Stimulated activated CD8-positive, alpha-beta memory T cell treated with anti-CD3 and anti-CD28 coated beads, Interleukin-15, amount 100 ng/mL, for 48 hours (primary cell): ENCODE measurements at regions not wholly inside any gene's neighbourhood (a gene's known extent, or its start where the extent isn't known, plus 50 kb on each side); places are given as distances from the start of the nearest gene placed in this dataset.

Experiments used
- DNase-seq, 2 donors: peaks; one replicate each; pipeline ENCODE4 v3.0.0-alpha.2; 2020; ENCODE audit warnings: low read depth in 2 of 2

GRCh38 chr15:31473385-31474058 lies 146.9 kb downstream of the KLF13 start:
- no peak for DNase-seq

GRCh38 chr15:31474059-31474868 lies 147.6 kb downstream of the KLF13 start:
- DNase-seq = peak in 1 of 2 donors; percentile 31

GRCh38 chr15:31476236-31476810 lies 149.7 kb downstream of the KLF13 start:
- DNase-seq = no peak

GRCh38 chr15:31476866-31477265 lies 150.2 kb downstream of the KLF13 start:
- DNase-seq = no peak

- no peak for DNase-seq
These were observed 150.7 kb downstream of the KLF13 start for GRCh38 chr15:31477301-31477700.

- no peak for DNase-seq
These were observed 151.4 kb downstream of the KLF13 start for GRCh38 chr15:31477851-31478701.

- no peak for DNase-seq
These were observed 152.1 kb downstream of the KLF13 start for GRCh38 chr15:31478702-31479221.

- no peak for DNase-seq
These were observed 153.9 kb downstream of the KLF13 start for GRCh38 chr15:31480356-31481025.

GRCh38 chr15:31481142-31481541 lies 154.5 kb downstream of the KLF13 start:
- no peak for DNase-seq

GRCh38 chr15:31482122-31482922 lies 155.7 kb downstream of the KLF13 start:
- DNase-seq = no peak

GRCh38 chr15:31483053-31483985 lies 156.7 kb downstream of the KLF13 start:
- peak; percentile 40 to 45 for DNase-seq

- DNase-seq = peak in 1 of 2 donors; percentile 25
These were observed 157.6 kb downstream of the KLF13 start for GRCh38 chr15:31483986-31484951.

- DNase-seq = no peak
These were observed 158.4 kb downstream of the KLF13 start for GRCh38 chr15:31484986-31485385.

GRCh38 chr15:31485431-31485830 lies 158.8 kb downstream of the KLF13 start:
- no peak for DNase-seq

- DNase-seq = no peak
These were observed 159.4 kb downstream of the KLF13 start for GRCh38 chr15:31485911-31486461.

- DNase-seq = peak in 1 of 2 donors; percentile 15
These were observed 159.9 kb downstream of the KLF13 start for GRCh38 chr15:31486506-31486905.

GRCh38 chr15:31486906-31487695 lies 160.5 kb downstream of the KLF13 start:
- no peak for DNase-seq
